Transverse colon (tissue), 3 donors: ENCODE measurements at regions not wholly inside any gene's neighbourhood (a gene's known extent, or its start where the extent isn't known, plus 50 kb on each side); places are given as distances from the start of the nearest gene placed in this dataset.

Experiments used
- POLR2A ChIP-seq: fragments of 450-650 bp; IDR thresholded peaks from one replicate; pipeline ENCODE4 v1.6.1; 2016; ENCODE audit warnings: antibody characterized with exemption, mild to moderate bottlenecking, moderate library complexity
- TF ChIP-seq, protein P1 (sequence below), 5 experiments: fragments of 200-600 bp in 3 of 5; fragments of 450-650 bp in 2 of 5; sonication (generic) in 3 of 5; IDR thresholded peaks; 1 replicate in 2 of 5; 2 replicates in 3 of 5; pipeline ENCODE4 v1.5.1; 2016 to 2017; ENCODE audit warnings: antibody characterized with exemption in 5 of 5, inconsistent platforms in 3 of 5, mild to moderate bottlenecking in 2 of 5, moderate library complexity in 1 of 5

- TF ChIP-seq, protein P1, sequence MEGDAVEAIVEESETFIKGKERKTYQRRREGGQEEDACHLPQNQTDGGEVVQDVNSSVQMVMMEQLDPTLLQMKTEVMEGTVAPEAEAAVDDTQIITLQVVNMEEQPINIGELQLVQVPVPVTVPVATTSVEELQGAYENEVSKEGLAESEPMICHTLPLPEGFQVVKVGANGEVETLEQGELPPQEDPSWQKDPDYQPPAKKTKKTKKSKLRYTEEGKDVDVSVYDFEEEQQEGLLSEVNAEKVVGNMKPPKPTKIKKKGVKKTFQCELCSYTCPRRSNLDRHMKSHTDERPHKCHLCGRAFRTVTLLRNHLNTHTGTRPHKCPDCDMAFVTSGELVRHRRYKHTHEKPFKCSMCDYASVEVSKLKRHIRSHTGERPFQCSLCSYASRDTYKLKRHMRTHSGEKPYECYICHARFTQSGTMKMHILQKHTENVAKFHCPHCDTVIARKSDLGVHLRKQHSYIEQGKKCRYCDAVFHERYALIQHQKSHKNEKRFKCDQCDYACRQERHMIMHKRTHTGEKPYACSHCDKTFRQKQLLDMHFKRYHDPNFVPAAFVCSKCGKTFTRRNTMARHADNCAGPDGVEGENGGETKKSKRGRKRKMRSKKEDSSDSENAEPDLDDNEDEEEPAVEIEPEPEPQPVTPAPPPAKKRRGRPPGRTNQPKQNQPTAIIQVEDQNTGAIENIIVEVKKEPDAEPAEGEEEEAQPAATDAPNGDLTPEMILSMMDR (IDR thresholded peaks at IDR 0.05), result no peak
- TF ChIP-seq POLR2A, result no peak
Measured at GRCh38 chrX:147498796-147499195, 412.9 kb upstream of the FMR1 start.
